ENCODE measurements at regions not wholly inside any gene's neighbourhood (a gene's known extent, or its start where the extent isn't known, plus 50 kb on each side); places are given as distances from the start of the nearest gene placed in this dataset.

DNA sequence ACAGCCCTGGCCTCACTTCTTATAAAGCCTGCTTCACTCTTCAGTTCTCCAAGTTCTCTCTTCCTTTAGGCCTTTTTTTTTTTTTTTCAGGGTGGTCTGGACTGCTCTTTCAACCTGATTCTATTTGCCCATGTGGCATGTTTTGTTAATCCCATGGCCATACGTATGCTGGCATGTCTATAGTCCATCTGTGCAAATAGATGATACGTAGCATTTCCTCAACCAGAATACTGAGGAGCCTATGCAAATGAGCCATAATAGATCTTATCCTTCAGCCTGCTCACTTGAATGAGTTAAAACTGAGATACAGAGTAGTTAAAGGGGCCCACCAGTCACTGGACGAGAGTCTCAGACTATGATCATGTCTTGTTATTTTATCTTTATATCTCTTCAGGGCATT lies 265.2 kb upstream of the CXCR4 start:
- POLR2A ChIA-PET (ENCODE audit: low non-redundant PET), result no interaction called here
- CTCF ChIA-PET, result interaction anchor here (0.7 kb wide), 1 partner anchor 469 kb away, joined by 3 read pairs; no protein-coding TSS in a partner anchor
- Histone ChIP-seq H3K36me3 (ENCODE audit: insufficient read depth, low read length, poor library complexity, severe bottlenecking) (no peaks in the 10 kb centered on the region), H3K4me3 (ENCODE audit: low read depth, low read length, poor library complexity, severe bottlenecking) (no peak overlapping the region), H3K27me3 (replicated peaks; ENCODE audit: insufficient read depth, low read depth, low read length, poor library complexity) (no peaks in the 10 kb centered on the region), H3K9me3 (ENCODE audit: low read depth, low read length, poor library complexity, severe bottlenecking) (no peaks in the 10 kb centered on the region), H3K4me1 (ENCODE audit: insufficient read depth, low read length, poor library complexity, severe bottlenecking) (no peaks in the 10 kb centered on the region), H3K27ac (ENCODE audit: low read depth, low read length, poor library complexity, severe bottlenecking) (no peak overlapping the region)
- TF ChIP-seq EZH2 (IDR thresholded peaks at IDR 0.05; ENCODE audit: borderline replicate concordance, low read depth, low read length, poor library complexity, severe bottlenecking), result no peak
- TF ChIP-seq, protein P1, sequence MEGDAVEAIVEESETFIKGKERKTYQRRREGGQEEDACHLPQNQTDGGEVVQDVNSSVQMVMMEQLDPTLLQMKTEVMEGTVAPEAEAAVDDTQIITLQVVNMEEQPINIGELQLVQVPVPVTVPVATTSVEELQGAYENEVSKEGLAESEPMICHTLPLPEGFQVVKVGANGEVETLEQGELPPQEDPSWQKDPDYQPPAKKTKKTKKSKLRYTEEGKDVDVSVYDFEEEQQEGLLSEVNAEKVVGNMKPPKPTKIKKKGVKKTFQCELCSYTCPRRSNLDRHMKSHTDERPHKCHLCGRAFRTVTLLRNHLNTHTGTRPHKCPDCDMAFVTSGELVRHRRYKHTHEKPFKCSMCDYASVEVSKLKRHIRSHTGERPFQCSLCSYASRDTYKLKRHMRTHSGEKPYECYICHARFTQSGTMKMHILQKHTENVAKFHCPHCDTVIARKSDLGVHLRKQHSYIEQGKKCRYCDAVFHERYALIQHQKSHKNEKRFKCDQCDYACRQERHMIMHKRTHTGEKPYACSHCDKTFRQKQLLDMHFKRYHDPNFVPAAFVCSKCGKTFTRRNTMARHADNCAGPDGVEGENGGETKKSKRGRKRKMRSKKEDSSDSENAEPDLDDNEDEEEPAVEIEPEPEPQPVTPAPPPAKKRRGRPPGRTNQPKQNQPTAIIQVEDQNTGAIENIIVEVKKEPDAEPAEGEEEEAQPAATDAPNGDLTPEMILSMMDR (conservative IDR thresholded peaks at IDR 0.05; ENCODE audit: low read depth, low read length), result no peak
- no peak for DNase-seq (ENCODE audit: low spot score)
- intact Hi-C loops (cut with micrococcal nuclease; ENCODE audit: unreplicated experiment), result no loop called here
- BruUV-seq (replicated peaks), result no TSS peak

DNA sequence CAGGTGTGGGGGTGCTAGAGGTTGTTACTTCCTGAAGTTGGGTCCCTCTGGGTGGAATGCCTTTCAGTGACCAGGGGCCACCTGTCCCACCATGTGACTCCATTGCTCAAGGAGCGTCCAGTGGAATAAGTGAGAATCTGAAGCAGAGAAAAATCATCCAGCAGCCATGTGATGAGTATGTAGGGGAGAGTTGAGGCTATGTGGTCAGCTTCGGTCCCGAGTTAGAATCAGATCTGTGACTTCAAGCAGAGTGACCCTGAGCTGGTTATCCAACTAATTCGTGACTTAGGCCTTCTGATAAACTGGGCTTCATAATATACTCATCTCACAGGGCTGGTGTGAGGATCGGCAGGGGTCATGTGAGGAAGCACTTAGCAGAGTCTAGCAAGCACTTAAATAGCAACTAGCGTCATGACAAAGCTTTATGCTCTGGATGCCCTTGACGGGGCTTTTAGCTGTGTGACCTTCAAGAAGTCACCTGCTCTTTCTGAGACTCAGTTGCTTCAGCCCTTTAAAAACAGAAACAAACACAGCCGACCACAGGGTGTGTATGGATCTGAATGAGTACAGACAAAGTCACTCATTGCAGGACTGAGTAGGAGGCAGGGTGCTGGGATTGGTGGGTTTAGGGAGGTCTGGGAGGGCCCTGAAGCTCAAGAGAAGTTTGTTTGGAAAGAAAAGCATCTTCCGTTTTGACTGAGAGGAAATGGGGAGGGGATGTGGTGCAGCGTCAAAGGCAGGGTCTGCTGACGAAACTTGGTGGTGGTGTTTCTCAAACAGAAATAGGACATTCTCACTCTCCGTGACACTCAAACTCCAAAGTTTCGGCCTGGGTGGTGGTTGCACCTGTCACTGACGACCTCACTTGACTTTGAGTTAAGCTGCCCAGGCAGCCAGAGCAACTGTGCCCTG lies 264.0 kb upstream of the CXCR4 start:
- ChIA-PET CTCF (interaction anchor here (0.6 kb wide), 1 partner anchor 293 kb away, joined by 5 read pairs; no protein-coding TSS in a partner anchor), POLR2A (ENCODE audit: low non-redundant PET) (no interaction called here)
- no peak overlapping the region for H3K4me3 ChIP-seq (ENCODE audit: low read depth, low read length, poor library complexity, severe bottlenecking)
- H3K4me1 ChIP-seq (ENCODE audit: insufficient read depth, low read length, poor library complexity, severe bottlenecking), result no peaks in the 10 kb centered on the region
- H3K27ac ChIP-seq (ENCODE audit: low read depth, low read length, poor library complexity, severe bottlenecking), result no peak overlapping the region
- H3K36me3 ChIP-seq (ENCODE audit: insufficient read depth, low read length, poor library complexity, severe bottlenecking), result no peaks in the 10 kb centered on the region
- intact Hi-C loops (cut with micrococcal nuclease; ENCODE audit: unreplicated experiment), result no loop called here
- H3K9me3 ChIP-seq (ENCODE audit: low read depth, low read length, poor library complexity, severe bottlenecking), result no peaks in the 10 kb centered on the region
- DNase-seq (ENCODE audit: low spot score), result no peak
- no TSS peak for BruUV-seq (replicated peaks)
- H3K27me3 ChIP-seq (replicated peaks; ENCODE audit: insufficient read depth, low read depth, low read length, poor library complexity), result no peaks in the 10 kb centered on the region
- TF ChIP-seq, protein P1 (conservative IDR thresholded peaks at IDR 0.05; ENCODE audit: low read depth, low read length), result no peak
- TF ChIP-seq EZH2 (IDR thresholded peaks at IDR 0.05; ENCODE audit: borderline replicate concordance, low read depth, low read length, poor library complexity, severe bottlenecking), result no peak

DNA sequence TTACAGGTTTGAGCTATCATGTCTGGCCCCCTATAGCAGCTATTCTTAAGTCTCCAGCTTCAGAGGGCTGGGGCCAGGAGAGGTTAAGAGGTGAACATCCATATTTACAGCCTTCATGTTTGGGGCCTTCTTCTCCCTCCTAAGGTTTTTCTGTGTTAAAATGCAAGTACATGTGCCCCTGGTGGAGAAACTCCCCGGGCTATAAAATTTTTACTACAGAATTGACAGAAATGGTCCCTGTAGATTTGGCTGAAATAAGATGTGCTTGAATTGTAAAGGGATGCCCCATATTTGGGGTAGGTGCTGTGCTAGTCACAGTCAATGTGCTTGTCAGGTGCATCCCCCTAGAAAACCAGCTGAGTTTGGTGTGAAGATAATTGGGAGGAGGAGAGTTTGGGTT lies 263.3 kb upstream of the CXCR4 start:
- CTCF ChIA-PET, result interaction anchor here (1.0 kb wide), 1 partner anchor 468 kb away, joined by 4 read pairs; no protein-coding TSS in a partner anchor
- TF ChIP-seq, protein P1 (conservative IDR thresholded peaks at IDR 0.05; ENCODE audit: low read depth, low read length), result no peak
- no peak for TF ChIP-seq EZH2 (IDR thresholded peaks at IDR 0.05; ENCODE audit: borderline replicate concordance, low read depth, low read length, poor library complexity, severe bottlenecking)
- H3K27me3 ChIP-seq (replicated peaks; ENCODE audit: insufficient read depth, low read depth, low read length, poor library complexity), result no peaks in the 10 kb centered on the region
- no peak overlapping the region for H3K4me3 ChIP-seq (ENCODE audit: low read depth, low read length, poor library complexity, severe bottlenecking)
- BruUV-seq (replicated peaks), result no TSS peak
- no peak for DNase-seq (ENCODE audit: low spot score)
- no peaks in the 10 kb centered on the region for H3K4me1 ChIP-seq (ENCODE audit: insufficient read depth, low read length, poor library complexity, severe bottlenecking)
- intact Hi-C loops (cut with micrococcal nuclease; ENCODE audit: unreplicated experiment), result no loop called here
- no peaks in the 10 kb centered on the region for H3K36me3 ChIP-seq (ENCODE audit: insufficient read depth, low read length, poor library complexity, severe bottlenecking)
- no peaks in the 10 kb centered on the region for H3K9me3 ChIP-seq (ENCODE audit: low read depth, low read length, poor library complexity, severe bottlenecking)
- no peak overlapping the region for H3K27ac ChIP-seq (ENCODE audit: low read depth, low read length, poor library complexity, severe bottlenecking)
- POLR2A ChIA-PET (ENCODE audit: low non-redundant PET), result no interaction called here
